Activated T-cell treated with anti-CD3 and anti-CD28 coated beads, Interleukin-2, amount 50 U/mL, for 1 hour (primary cell): ENCODE measurements at regions not wholly inside any gene's neighbourhood (a gene's known extent, or its start where the extent isn't known, plus 50 kb on each side); places are given as distances from the start of the nearest gene placed in this dataset.

Experiments
- DNase-seq: peaks from one replicate; pipeline ENCODE4 v3.0.0-alpha.2; 2020

DNA sequence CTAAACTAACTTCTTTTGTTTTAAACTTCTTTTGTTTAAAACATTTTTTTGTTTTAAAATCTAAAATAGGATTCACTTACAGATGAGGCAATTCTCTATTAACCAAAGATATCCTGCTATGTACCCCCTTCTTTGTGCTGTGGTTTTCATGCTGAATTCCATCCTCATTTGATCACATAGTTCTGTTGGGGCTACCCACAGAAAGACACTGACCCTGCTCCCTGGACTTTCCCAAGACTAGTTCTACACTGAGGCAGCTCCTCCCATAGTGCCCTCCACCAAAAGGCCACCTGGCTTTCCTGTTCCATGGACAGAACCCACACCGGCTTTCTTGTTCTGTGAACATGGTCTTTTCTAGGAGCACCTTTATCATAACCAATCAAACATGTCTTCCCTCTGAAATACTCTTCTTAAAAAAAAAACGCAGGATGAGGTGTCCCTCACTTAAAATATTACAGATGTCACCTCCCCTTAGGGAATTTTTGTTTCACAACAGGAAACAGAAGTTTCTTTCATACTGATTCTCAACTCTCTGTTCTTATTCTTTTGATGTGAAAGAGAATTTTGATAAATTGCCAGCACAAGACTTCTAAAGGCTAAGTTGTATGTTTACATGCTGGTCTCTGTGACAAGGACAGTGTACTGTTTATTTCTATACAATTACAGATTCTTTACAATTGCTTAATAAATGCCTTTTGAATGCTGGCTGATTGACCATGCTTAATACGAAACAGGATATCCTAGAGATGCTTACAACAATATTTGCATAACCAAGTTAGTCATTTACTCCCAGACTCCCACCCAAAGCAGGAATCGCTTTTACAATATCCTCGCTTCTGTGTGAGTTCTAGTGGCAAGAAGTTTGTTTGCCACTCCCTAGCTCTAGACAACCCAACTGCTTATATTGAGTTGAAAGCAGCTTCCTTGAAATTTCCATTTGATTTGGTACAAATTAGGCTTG lies 300.4 kb downstream of the DTWD2 start:
- DNase-seq, result no peak

DNA sequence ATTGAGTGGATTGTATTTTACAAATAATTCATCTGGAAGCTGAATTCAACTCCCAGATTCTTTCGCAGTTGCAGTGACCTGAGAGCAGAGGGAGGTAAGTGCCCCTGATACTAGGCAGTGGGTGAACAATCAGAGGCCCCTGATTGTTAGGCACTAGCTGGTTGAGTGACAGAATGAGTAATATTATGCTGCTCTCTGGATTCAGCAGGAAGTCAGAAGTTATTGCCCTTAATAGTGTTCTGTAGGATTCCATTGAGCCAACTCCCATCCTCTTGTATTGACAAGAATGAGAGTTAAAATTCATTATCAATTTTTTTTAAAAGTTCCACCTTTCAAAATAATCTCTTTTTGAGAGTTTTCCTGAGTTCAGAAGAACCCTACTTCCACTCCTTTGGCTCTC lies 301.2 kb downstream of the DTWD2 start:
- no peak for DNase-seq

DNA sequence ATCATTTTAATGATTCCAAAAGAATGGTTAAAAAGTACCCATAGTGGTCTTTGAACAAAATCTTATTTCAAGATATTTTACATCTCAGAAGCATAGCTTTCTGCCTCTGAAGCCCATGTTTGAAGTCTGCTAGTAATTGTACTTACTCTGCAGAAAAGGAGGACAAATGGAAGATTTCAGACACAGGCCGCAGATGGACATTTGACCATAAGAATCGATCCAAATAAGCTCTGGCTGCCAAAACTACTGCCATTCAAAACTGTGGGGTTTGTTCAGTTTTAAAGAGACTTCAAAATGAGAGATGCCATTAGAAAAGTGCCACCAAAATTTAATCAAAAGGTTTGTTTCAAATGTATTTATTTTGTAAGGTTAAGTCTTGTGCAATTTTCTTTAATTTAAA lies 306.7 kb downstream of the DTWD2 start:
- DNase-seq, result no peak

GRCh38 chr5:118679264-118679940 lies 308.9 kb downstream of the DTWD2 start:
- DNase-seq, result no peak

DNA sequence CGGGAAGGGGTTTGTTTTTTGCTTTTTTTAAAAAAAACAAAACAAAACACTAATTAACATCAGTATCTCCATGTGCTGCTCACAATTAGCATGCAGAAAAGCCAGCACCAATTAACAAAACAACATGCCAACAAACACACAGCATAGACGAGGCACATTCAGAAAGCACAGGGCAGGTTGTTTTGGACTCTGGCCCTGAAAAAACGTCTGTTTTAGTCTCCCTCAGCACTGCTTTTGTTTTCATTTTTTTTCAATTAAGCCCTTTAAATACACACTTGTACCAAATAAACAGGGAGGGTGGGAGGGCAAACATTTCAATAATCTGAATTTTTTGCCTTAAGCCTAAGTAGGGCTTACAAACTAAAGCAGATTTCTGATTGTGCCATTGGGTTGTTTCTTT lies 309.6 kb downstream of the DTWD2 start:
- DNase-seq, result no peak

- no peak for DNase-seq
Observed at GRCh38 chr5:118675247-118675646, 313.1 kb downstream of the DTWD2 start.

GRCh38 chr5:118657576-118657975 lies 330.8 kb downstream of the DTWD2 start:
- DNase-seq, result no peak

- DNase-seq, result no peak
Observed at GRCh38 chr5:118653872-118654271, 334.5 kb downstream of the DTWD2 start.

DNA sequence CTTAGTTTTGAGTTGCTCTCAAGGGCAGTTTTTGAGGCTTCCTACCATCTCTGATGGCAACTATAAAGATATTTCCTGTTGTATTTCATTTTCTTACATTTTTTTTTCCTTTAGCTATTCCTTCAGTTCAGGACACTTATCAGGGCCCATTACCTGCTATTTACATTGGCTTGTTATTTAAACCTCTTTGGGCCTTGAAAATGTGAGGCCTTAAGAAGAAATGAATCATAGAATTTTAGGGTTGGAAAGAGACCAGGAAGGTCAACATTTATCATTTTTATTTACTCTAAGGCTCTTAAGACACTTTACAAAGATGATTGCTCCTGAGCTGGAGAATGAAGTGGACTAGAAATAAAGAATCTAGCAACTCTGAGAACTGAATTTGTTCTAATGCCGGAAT lies 335.2 kb downstream of the DTWD2 start:
- DNase-seq, result no peak

DNA sequence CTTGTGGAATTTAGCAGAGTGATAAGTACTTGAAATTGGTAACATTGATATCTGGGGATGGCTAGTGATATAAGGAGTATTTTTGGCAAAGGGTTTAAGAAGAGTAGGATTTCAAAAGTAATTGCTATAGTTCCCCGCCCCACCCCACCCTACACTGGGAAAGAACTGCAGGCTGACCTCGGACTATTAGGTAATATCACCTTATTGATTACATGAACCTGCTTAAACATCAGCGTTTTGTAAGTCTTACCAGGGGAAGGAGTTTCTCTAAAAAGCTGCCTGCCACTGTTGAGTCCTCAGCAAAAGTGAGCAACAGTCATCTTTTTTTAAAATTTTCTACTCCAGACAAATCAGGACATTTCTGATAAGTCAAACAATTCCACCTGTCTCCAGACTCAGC lies 337.3 kb downstream of the DTWD2 start:
- no peak for DNase-seq

DNA sequence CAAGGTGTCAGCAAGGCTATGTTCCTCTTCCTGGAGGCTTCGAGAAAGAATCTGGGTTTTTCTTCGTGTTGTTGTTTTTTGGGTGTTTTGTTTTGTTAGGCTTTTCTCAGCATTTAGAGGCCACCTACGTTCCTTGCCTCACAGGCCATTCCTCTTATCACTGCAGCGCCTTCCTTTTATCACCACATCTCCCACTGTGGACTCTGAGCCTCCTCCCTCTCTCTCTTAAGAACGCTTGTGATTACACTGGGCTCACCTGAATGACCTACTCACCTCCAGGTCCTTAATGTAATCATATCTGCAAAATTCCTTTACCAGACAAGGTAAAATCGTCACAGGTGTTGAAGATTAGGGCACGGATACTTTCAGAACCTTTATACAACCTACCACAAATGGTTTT lies 340.8 kb downstream of the DTWD2 start:
- no peak for DNase-seq

DNA sequence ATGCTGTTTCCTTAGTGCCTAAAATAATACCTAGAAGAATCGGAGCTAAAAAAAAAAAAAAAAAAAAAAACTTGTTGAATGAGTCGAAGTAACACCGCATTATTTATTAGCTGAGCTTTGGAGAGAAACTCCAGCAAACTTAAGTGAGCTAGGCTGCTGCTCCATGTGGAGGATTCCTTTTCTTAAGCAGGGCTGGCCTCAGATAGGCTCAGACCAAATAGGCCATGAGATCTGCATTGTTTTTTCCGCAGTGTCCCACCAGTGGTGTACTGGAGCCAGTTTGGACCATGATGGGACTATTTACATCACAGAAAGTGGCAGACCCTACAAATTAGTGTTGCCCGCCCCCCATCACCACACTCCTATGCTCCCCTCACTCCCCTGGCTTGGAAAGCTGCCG lies 341.4 kb downstream of the DTWD2 start:
- DNase-seq, result no peak

- DNase-seq, result no peak
Observed at GRCh38 chr5:118637947-118638670, 350.2 kb downstream of the DTWD2 start.

DNA sequence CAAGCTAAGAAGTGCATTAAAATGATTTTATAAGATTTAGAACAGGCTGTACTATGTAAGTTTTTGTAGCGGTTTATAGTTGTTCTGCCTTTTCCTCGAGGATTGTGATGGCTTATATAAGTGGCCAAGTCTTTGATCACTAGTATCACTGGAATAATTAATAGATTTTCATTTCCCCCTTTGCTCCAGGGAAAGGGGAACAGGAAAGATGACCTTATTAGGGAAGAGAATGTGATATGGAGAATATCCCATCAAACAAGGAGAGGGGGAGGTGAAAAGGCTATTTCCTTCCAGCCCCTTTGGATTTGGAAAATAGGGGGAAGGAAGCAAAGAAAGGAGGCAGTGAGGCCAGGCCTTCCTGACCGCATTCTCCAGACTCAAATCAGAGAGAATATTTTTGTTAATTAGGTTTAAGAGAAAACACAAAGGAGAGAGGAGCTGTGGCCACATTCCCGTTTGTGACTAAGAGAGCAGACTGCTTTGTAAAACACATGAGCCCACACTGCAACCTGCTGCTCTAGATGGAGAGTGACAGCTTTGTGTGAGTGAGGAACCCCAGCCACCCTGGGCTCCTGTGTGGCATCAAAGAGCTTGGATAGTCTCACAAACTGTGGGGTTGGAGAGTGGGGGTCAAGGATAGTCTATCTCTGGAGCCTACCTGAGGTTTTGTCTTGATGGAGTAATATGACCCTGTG lies 359.5 kb downstream of the DTWD2 start:
- DNase-seq, result no peak

GRCh38 chr5:118620233-118620632 lies 368.1 kb downstream of the DTWD2 start:
- no peak for DNase-seq

- DNase-seq, result no peak
Observed at GRCh38 chr5:118619823-118620222, 368.5 kb downstream of the DTWD2 start.

- no peak for DNase-seq
Observed at GRCh38 chr5:118616281-118616680, 372.1 kb downstream of the DTWD2 start.

DNA sequence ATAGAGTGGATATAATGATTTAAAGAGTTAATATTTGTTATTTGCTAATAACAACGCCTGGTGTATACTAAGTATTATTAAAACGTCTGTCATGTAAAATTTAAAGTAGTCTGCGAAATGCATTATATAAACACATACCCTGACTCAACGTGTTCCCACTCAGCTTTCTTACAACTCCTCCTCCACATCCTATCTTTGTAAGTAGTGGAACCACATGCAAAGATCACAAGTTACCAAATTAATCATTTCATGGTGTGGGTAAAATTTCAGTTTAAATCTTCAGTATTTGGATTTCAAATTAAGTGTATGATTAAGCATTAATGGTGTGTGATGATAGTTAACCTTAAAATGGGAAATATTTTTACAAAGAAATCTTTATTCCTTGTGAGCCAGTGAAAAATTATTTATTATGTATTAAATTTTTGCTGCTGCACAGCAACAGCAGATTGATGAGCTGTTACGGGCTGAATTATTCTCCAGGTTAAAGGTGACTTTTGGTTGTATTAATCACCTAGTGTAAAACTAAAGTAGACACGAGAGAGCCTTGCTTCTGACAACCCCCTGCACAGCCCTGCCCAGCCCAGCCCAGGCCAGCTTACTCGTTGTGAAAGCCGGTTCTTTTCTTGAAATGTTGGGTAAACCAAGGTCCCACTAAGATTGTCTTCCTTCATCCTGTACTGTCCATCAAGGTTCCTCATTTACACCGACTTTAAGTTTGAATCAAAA lies 373.5 kb downstream of the DTWD2 start:
- no peak for DNase-seq

- DNase-seq, result no peak
Observed at GRCh38 chr5:118611332-118611945, 376.9 kb downstream of the DTWD2 start.

GRCh38 chr5:118606940-118607339 lies 381.4 kb downstream of the DTWD2 start:
- no peak for DNase-seq

DNA sequence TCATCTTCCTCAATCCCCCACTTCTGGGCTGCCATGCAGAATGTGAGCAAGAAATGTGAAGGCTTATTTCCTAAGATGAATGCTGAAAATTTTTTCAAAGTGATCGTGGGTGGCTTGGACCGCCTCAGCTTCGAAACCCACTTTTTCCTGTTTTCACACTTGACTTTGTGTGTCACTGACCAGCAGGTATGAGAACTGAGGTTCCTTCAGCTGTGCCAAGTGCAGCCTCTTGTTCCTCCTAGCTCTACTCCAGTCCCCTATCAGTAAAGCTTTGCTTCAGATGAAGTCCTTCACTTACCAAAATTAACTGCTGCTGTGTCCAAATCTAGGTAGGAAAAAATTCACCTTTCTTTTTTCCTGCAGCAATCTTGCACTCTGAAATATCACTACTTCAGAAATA lies 382.6 kb downstream of the DTWD2 start:
- DNase-seq, result no peak

DNA sequence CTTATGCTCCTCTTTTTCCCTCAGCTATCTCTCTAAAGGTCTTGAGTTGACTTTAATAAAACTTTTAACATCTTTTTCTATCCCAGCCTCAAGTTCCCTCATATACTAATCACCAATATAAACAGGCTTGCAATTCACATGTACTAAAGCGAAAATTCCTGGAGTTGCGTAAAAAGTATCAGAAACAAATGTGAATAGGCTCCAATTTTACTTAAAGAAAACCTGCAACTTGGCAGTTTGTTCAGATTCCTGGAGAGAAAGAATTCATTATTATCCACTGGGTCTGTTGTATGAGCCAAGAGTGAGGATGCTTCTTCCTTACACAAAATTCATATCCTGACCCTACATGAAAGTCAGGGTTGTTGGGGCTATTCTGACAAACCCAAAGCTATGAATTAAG lies 384.2 kb downstream of the DTWD2 start:
- no peak for DNase-seq
